SK-N-SH (cell line): ENCODE measurements at regions not wholly inside any gene's neighbourhood (a gene's known extent, or its start where the extent isn't known, plus 50 kb on each side); places are given as distances from the start of the nearest gene placed in this dataset.

Experiments used
- CTCF ChIP-seq: fragments of 200-600 bp; sonication (generic); IDR thresholded peaks from 2 replicates; pipeline ENCODE4 v1.6.1; 2017; ENCODE audit warnings: antibody characterized with exemption, mild to moderate bottlenecking, moderate library complexity
- EZH2phosphoT487 ChIP-seq: fragments of 200-600 bp; sonication (generic); IDR thresholded peaks from 2 replicates; pipeline ENCODE4 v1.6.1; 2017; ENCODE audit warnings: low read depth, mixed run types, mild to moderate bottlenecking, antibody characterized with exemption, moderate library complexity, borderline replicate concordance
- POLR2AphosphoS5 ChIP-seq: IDR thresholded peaks from 2 replicates; pipeline ENCODE4 v1.6.1; 2012; ENCODE audit warnings: low read depth, low read length
- RFX5 ChIP-seq: IDR thresholded peaks from 2 replicates; pipeline ENCODE4 v1.6.1; 2012; ENCODE audit warnings: mild to moderate bottlenecking, improper control_type of control experiment, low read length
- SIN3A ChIP-seq: IDR thresholded peaks from 2 replicates; pipeline ENCODE4 v1.6.1; 2012; ENCODE audit warnings: low read depth, mild to moderate bottlenecking, low read length, moderate library complexity, borderline replicate concordance
- SMC3 ChIP-seq: IDR thresholded peaks from 2 replicates; pipeline ENCODE4 v1.6.1; 2012; ENCODE audit warnings: low read depth, low read length, improper control_type of control experiment
- TAF1 ChIP-seq: IDR thresholded peaks from 2 replicates; pipeline ENCODE4 v1.6.1; 2012; ENCODE audit warnings: low read depth, mild to moderate bottlenecking, low read length, moderate library complexity, borderline replicate concordance
- USF2 ChIP-seq: fragments of 150-350 bp; IDR thresholded peaks from 2 replicates; pipeline ENCODE4 v1.6.1; 2017; ENCODE audit warnings: antibody characterized with exemption, low read length, low read depth, borderline replicate concordance

GRCh38 chr20:55269913-55270312, 735.4 kb downstream of the CBLN4 start:
- no peak for TF ChIP-seq CTCF
- no peak for TF ChIP-seq TAF1
- no peak for TF ChIP-seq USF2
- no peak for TF ChIP-seq RFX5
- no peak for TF ChIP-seq POLR2AphosphoS5
- TF ChIP-seq SMC3: no peak
- TF ChIP-seq SIN3A: no peak
- no peak for TF ChIP-seq EZH2phosphoT487
